NCI-H82 treated with DMSO at 0.1 percent for 48 hours (cell line): ENCODE measurements at regions not wholly inside any gene's neighbourhood (a gene's known extent, or its start where the extent isn't known, plus 50 kb on each side); places are given as distances from the start of the nearest gene placed in this dataset.

Source experiments
- DNase-seq: peaks from one replicate; lab custom pipeline; 2025; ENCODE audit not compliant: unreplicated experiment; lab: John Stamatoyannopoulos, UW

DNA sequence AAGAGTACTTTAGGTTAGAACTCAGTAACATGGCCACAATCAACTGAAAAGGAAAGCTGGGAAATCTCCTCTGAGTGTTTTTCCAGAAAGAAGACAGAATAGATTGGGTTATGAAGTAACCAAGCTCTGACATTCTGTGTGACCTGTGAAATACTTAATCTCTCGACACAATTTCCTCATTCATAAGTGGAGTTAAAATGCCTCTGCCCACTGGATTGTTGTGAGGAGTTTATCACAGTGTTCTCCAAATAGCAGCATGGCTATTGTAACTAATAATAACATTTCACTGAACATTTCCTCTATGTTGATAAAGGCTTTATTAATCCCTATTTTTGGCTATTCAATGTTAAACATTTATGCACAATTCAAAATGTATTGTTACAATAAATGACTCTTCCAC, 311.0 kb downstream of the GABRB2 start:
- DNase-seq: no peak

DNA sequence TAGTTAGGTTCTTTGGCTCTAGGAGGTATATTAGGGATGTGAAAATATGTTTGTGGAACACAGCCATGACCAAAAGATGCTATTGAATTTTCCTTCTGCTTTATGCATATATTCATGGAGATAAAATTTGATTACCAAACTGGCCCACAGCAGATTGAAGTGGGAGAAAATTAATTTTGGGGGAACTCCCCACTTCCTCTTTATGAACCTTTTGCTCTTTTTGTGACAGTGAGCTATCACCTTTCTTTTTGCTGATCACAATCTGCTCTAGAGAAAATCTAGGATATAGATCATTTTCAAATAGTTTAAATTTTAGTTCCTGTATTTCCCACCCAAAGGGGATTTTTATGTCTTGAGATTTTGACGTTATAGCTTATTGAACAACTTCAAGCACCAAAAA, 313.0 kb downstream of the GABRB2 start:
- no peak for DNase-seq

- no peak for DNase-seq
Measured at GRCh38 chr5:161230221-161230620, 316.3 kb downstream of the GABRB2 start.

DNA sequence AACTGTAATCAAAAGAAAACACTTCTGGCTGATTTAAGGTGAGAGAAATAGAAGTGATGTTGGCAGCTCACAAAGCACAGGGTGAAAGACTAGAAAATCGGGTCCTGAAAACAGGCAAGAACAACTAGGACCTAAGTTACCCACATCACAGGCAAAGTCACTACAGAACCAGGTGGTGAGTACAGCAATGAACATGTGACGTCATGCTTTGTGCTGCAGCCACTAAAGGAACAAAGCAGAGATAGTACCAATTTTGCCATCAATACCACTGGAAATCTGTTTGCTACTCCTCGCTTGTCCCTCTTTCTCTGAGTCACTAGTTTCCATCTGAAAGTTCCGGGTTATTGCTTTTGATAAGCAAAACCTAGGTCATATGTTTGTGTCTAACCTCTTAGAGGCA, 326.7 kb downstream of the GABRB2 start:
- DNase-seq: no peak

- no peak for DNase-seq
Measured at GRCh38 chr5:161216877-161217276, 329.6 kb downstream of the GABRB2 start.

DNA sequence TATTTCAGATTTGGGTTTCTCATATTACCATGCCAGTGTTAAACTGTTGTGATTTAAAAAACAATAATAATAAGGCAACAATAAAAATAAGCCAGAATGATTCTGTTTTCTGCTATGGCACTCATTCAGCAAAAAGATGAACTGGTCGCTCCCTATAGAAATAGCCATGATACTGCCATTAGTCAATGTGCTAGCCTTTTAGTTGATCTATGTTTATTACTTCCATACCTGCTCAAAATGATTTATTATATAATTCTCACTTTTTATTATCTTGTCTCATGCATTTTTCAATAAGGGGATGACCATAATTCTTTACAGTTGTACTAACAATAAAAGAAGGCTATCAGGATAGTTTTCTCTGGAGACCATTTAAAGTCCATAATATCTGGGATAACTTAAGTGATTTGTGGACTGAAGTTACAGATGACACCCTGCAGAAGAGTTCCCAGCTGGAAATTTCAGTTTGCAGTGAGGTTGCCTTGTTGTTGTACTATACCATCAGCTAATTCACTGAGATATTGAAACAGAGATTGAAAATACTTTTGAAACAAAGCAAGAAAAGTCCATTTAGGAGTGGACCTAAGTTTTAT, 334.3 kb downstream of the GABRB2 start:
- no peak for DNase-seq

DNA sequence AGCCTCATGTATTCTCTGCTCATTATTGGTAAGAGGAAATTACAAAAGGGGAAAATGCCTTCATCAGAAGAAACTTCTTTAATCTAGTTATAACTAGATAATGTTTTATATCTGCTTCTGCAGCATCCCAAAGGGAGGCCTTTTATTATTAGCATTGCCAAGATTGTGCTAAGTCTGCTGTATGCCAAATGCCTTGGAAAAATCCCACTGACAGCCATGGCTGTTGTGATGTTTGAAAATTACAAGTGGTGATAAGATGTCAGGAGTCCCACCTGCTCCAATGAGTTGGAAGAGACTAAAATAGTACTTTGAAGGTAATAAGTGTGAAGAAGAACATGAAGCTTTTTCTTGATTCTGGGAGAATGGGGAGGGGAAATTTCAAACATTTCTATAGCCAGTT, 345.0 kb downstream of the GABRB2 start:
- DNase-seq: no peak

DNA sequence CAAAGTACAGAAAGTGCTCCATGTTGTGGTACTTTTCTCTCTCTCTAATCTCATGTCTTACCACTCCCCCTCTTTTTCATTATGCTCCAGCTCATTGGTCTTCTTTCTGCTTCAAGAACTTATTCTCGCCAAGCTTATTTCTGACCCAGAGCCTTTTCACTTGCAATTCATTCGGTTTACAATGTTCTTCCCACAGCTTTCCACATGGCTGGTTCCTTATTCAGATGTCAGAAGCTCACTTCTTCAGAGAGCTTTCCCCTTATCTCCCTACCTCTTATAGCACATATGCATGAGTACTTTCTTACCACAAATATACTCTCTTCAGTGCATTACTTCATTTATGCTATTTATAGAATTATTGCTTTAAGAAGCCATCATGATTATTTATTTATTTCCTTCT, 338.8 kb upstream of the ATP10B start:
- no peak for DNase-seq

DNA sequence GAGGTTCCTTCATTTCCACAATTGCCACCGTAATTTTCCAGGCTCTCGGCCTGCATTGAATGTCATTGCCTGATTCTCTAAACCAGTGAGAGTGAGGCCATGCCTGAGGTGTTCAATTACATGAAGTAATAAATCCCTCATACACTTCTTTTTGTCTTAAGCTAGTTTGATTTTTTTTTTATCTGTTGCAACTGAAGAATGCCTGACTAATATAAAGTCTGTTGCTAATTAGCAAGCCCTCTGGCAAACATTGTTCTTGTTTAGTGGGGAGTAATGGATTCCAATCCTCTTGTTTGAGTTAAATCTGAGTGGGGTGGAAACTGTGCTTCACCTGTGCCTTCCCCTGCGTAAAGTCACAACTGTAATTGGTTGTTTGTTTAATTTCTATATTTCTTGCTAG, 338.1 kb upstream of the ATP10B start:
- no peak for DNase-seq

GRCh38 chr5:161189452-161189851, 337.4 kb upstream of the ATP10B start:
- no peak for DNase-seq

GRCh38 chr5:161183559-161183958, 331.5 kb upstream of the ATP10B start:
- no peak for DNase-seq

DNA sequence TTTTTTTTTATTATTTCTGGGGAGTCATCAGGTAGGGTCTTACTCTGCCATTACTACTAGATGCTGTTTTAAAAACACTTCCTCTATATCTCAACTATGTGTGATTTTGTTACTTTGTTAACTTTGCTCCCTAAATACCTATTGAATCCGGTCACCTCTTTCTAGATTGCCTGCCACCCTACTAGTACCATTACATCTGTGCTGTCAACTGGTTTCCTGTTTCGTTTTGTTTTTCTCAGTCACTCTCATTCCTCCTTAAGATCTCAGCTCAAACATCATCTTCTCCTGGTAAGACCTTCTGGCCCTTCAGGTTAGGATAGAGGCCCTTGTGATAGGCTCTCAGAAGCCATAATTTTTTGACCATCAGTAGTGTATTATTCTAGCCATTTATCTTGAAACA, 324.2 kb upstream of the ATP10B start:
- DNase-seq: no peak

DNA sequence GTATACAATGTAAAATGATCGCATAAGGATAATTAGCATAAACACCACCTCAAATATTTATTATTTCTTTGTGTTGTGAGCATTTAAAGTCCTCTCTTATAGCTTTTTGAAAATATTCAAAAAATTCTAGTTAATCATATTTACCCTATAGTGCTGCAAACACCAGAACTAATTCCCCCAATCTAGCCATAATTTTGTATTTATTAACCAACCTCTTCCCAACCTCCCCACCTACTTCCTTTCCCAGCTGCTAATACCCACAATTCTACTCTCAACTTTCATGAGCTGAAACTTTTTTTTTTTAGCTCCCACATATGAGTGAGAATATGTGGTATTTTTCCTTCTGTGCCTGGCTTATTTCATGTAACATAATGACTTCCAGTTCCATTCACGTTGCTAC, 317.8 kb upstream of the ATP10B start:
- no peak for DNase-seq

DNA sequence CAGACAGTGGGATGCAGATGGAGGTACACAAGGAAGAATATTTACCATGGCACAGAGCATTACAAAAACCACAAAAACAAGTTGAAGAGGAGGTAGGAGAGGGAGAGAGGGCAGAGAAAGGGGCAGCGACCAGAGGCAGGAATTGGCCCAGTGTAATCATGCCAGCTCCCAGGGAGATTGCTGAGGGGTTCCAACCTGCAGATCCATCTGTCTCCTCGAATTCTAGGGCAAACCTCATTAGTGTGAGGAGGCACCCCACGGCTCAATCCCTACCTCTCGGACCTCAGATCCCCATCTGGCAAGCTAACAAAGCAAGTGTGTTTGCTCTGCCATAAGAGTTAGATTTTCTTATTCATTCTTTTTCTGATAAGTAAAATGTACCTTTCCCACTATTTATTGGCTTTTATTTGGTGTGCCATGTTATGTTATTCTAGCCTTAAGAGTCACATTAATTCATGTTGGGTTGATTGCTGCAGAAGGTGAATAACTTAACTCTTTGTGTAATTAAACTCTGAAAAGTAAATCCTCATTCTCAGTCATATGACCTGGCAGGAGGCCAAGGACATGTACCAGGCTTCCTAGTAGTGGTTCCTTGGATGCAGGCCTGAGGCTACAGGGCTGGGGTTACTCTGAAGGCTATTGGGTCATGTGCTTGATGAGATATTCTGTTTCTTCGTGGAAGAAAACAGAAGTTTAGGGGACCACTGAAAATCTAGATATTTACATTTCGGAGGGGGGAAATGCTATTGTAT, 315.2 kb upstream of the ATP10B start:
- peak; percentile 11 for DNase-seq

DNA sequence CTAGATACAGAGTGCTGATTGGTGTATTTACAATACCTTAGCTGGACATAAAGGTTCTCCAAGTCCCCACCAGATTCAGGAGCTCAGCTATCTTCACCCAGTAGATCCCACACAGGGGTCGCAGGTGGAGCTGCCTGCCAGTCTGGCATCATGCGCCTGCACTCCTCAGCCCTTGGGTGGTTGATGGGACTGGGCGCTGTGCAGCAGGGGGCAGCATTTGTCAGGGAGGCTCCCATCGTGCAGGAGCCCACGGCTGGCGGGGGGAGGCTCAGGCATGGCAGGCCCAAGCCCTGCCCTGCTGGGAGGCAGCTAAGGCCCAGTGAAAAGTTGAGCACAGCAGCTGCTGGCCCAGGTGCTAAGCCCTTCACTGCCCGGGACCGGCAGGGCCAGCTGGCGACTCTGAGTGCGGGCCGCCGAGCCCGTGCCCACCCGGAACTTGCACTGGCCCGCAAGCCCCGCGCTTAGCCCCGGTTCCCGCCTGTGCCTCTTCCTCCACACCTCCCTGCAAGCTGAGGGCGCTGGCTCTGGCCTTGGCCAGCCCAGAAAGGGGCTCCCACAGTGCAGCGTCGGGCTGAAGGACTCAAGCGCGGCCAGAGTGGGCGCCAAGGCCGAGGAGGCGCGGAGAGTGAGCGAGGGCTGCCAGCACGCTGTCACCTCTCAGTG, 314.1 kb upstream of the ATP10B start:
- no peak for DNase-seq

- no peak for DNase-seq
Measured at GRCh38 chr5:161157925-161158324, 305.9 kb upstream of the ATP10B start.

- no peak for DNase-seq
Measured at GRCh38 chr5:161155451-161155850, 303.4 kb upstream of the ATP10B start.

GRCh38 chr5:161152415-161152940, 300.5 kb upstream of the ATP10B start:
- DNase-seq: no peak

- no peak for DNase-seq
Measured at GRCh38 chr5:161150441-161150988, 298.5 kb upstream of the ATP10B start.

GRCh38 chr5:161149078-161149477, 297.1 kb upstream of the ATP10B start:
- DNase-seq: no peak

DNA sequence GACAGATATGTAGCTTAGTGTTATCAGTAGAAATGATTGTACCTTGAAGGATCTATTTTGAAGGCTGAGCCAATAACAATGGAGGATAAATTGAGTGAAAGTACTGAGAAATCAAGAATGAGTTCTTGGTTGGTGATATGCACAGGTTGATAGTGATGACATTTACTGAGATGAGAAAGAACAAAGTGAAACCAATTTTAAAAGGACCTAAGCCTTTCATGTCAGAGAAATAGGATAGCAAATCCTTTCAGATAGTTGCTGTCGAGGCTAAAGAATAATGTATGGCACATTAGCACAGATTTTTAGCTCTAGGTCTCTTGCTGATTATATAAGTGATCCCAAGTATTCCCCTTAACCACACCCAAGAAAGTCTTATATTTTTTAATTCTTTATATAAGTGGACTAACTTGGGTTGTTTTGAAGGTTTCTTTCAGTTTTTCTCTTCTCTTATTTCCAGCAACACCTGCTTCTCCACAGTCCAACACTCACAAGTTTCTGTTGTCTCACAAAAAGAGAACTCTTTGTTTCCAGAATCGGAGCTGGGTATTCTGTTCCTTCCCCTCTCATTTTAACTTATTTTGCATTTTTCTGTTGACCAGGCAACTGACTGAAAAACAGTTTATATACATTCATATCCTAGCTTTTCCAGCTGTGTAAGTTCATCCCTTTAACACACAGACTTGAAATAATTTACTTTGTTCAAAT, 286.9 kb upstream of the ATP10B start:
- no peak for DNase-seq
